ENCODE measurements at regions not wholly inside any gene's neighbourhood (a gene's known extent, or its start where the extent isn't known, plus 50 kb on each side); places are given as distances from the start of the nearest gene placed in this dataset.

DNA sequence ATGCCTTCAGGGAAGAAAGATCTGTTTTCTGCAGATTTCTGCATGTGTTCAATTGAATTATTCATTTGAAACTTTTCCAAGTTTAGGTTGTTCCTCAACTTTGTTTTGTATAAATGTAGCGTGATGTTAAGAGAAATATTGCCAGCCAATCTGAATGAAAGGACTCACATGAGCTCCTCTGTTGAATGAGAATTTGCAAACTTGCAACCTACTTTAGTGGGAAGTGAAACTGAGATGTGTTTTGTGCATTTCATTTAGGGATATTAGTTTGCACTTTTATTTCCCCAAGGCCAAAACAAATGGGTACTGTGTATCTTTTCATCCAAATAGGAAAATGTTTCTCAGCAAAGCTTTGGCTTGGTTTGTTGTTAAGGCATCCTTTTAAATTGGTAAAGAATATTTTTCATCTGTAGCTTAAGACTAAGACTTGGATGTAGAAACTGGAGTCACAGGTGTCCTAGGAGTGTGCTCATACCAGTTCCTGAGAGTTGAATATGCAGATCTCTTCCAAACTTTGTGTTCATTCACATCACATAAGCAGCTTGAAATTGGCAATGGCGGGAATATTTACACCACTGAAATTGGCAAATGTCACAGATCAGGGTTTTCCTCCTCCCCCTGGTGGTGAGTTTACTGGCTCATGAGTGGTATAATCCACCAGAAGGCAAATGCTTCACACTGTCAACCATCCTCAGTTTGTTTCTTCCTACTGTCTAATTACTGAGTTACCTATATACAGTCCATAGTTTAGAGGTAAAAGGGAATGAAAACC lies 193.6 kb upstream of the BANK1 start:
- no peak for DNase-seq (ENCODE audit: low read depth in 4 of 4, low spot score in 3 of 4)

DNA sequence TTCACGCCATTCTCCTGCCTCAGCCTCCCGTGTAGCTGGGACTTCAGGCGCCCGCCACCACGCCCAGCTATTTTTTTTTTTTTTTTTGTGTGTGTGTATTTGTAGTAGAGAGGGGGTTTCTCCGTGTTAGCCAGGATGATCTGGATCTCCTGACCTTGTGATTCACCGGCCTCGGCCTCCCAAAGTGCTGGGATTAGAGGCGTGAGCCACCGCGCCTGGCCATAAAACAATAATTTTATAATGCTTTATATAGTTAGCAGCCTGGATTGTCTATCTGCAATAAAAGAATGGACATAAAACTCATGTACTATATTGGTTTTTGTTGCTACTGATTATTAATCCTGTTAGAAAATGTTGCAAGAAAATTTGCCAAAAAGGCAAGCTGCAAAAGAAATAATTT lies 195.9 kb upstream of the BANK1 start:
- no peak for DNase-seq (ENCODE audit: low read depth in 4 of 4, low spot score in 3 of 4)

DNA sequence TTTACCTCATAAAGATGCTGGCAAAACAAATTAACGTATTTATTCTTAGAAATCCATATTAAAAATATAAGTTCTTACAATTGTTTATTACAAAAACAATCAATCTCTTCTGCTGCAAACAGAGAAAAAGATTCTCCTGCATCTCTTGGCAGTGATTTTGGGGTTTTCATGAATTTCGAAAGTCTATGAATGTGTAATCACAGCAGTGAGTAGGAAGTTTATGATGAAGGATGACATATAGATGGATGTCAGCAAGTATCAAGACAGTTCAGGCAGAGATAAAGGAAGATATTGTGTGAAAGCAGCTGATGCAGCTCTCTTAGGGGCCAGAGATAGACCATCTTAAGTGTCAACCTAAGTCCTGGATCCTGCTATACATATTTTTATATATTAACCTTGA lies 196.9 kb upstream of the BANK1 start:
- DNase-seq (ENCODE audit: low read depth in 4 of 4, low spot score in 3 of 4): no peak

DNA sequence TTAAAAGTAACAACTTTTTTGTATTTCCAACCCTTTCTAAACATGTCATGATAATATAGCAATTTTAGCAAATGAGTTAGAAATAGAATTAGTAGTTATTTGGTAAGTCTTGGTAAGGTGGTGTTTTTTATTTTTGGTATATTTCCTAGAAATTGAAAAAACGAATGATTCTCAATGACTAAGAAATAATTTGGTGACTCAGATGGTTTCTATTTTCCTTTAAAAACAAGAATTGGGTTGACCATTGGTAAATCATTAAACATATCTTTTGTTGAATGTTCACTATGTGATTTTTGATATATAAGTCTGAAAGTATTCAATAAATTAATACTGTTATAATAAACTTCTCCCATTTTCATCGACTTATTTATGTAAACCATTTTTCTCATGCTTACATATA lies 206.2 kb upstream of the BANK1 start:
- DNase-seq (ENCODE audit: low read depth in 4 of 4, low spot score in 3 of 4): no peak

DNA sequence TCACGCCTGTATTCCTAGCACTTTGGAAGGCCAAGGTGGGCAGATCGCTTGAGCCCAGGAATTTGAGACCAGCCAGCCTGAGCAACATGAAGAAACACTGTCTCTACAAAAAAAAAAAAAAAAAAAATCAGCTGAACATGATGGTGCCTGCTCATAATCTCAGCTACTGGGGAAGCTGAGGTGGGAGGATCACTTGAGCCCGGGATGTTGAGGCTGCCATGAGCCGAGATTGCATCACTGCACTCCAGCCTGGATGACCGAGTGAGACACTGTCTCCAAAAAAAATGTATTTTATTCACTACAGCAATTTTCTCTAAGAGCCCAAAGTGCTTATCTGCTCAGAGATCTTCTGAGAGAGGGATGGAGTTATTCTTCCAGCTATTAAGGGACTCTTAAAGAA lies 215.8 kb upstream of the PPP3CA start:
- DNase-seq (ENCODE audit: low read depth in 4 of 4, low spot score in 3 of 4): no peak

DNA sequence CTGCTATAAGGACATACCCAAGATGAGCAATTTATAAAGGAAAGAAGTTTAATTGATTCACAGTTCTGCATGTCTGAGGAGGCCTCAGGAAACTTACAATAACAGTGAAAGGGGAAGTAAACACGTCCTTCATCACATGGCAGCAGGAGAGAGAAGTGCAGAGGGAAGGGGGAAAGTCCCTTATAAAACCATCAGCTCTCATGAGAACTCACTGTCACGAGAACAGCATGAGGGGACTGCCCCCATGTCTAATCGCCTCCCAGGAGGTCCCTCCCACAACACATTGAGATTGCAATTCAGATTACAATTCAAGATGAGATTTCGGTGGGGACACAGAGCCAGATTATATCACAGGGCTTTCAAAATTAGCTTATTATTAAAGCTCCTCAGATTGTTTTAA lies 209.5 kb upstream of the PPP3CA start:
- DNase-seq (ENCODE audit: low read depth in 4 of 4, low spot score in 3 of 4): no peak

DNA sequence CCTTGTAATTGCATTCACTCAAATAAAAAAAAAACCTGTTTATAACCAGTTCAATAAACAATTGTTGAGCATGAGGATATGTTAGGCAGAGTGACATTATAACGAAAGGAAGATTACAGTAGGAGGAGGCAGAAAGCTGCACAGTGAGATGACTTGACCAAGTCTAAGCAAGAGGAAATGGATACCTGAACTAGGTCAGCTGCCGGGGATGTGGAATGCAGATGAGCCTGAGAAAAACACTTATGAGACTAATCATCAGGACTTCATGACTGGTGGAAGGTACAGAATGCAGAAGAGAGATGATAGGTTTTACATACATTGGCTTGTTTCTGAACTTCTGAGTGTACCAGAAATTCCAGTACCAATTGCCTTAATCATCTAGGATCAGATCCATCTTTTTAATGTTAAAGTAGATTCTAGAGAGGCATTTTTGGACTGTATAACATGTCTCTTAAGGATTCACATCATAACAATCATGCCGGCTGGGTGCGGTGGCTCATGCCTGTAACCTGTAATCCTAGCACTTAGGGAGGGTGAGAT lies 208.1 kb upstream of the PPP3CA start:
- DNase-seq (ENCODE audit: low read depth in 4 of 4, low spot score in 3 of 4): no peak

DNA sequence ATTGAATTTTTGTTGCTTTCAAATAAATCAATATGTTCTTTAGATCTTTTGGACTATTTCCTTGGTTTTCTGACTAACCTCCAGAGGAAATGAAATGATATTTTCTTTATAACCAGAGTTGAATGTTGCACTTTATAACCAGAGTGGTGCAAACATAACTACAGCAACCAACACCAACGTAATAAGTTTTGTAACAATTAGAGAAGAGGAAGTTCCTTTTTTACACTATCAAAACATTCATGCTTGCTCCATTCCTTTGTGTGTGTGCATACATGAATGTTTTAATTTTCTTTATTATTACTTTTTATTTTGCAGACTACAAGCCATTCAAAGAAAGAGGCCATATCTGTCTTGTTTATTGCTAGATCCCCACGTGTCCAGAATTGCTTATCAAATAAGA lies 193.0 kb upstream of the PPP3CA start:
- DNase-seq (ENCODE audit: low read depth in 4 of 4, low spot score in 3 of 4): no peak

DNA sequence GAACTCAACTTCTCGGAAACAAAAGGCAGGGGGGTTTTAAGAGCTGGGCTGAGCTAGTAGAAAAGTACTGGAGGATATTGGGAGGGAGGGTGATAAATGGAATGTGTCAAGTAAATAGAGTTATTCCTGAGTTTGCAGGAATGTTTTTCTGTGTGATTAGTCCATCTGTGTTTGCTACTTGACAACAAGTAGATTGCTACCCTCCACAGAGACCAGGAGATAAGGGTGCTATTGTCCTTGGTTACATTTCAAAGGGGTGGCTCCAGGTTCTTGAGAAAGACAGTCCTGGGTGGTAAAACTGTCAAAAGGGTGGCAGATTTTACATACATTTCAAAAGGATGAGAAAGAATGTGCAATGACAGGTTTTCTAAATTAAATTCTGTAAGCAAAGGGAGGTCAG lies 181.2 kb upstream of the PPP3CA start:
- DNase-seq (ENCODE audit: low read depth in 4 of 4, low spot score in 3 of 4): no peak

DNA sequence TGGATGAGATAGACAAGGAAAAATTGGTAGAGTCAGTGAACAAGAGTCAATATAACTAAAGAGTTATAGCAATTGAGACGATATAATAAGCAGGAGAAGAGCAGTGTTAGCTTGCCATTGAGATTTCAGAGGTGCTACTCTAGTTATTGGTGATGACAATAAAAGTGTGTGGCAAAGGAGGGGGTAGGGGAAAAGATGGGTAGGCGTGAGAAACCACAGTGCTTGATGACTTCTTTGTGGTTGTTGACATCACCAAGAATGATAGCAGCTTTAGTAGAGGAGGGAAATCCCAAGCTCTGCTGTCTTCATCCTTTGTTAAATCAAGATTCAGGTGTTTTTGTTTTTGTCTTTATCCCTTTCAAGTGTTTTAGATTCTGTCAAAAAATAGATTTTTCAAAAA lies 179.9 kb upstream of the PPP3CA start:
- no peak for DNase-seq (ENCODE audit: low read depth in 4 of 4, low spot score in 3 of 4)

DNA sequence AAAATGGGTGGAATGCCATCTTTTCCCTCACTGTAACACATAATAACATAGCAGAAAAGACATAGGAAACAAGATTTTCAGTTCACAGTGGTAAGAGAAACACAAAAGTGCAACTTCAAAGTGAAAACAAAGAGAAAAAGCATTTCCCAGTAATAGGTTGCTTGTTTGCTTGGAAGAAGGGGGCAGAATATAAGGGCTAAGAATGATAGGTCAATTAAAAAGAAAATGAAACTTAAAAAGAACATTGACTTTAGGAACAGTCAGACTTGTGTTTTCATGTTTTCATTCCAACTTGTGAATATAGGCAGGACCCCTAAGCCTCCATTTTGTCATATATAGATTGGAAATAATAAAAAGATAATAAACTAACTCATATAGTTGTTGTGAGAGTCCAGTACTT lies 168.2 kb upstream of the PPP3CA start:
- no peak for DNase-seq (ENCODE audit: low read depth in 4 of 4, low spot score in 3 of 4)

DNA sequence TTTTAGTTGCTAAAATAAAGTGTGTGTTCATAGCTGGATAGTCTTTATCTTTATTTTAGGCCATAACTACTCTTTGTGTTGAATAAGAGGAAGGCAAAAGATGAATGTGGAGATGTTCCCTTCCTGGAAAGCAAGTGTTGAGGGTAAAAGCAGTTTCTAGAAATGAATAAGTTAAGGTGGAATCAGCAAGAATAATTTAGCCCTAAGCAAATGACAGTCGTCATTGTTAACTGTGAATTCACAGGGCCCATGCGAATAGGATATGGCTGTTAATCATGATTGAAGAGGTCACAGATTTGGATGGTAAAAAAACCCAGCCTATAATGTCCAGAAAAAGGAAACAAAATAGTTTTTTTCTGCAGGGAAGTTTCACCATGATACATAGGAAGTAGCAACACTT lies 167.8 kb upstream of the PPP3CA start:
- no peak for DNase-seq (ENCODE audit: low read depth in 4 of 4, low spot score in 3 of 4)

DNA sequence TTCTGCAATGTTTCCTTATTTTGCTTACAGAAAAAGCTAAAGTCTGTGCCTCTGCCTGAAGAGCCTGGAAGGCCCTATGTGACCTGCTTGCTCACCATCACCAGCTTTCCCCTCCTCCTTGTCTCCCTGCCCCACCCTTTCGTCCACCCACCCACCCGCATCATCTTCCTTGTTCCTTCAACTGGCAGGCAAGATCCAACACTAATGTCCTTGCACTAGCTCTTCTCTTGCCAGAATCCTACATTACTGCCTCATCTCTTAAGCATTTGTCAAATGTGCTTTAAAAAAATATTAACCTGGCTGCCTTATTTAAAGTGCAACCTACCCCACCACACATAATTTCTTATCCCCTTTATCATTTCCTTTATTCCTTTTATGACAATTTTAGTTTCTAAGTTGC lies 165.1 kb upstream of the PPP3CA start:
- DNase-seq (ENCODE audit: low read depth in 4 of 4, low spot score in 3 of 4): no peak

DNA sequence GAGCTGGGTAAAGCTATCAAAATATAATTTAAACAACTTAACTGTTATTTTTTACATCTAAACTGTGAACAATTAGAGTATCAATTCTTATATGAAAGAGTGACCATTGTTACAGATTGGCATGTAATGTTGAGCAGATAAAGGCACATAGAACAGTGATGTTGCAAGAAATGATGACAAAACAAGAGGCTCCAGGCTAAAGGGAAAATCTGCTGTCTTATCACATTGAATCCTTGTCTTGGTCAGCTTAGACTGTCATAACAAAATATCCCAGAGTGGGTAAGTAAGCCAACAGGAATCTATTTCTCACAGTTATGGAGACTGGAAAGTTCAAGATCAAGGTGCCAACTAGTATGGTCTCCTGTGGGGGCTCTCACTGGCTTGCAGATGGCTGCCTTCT lies 154.1 kb upstream of the PPP3CA start:
- DNase-seq (ENCODE audit: low read depth in 4 of 4, low spot score in 3 of 4): no peak

DNA sequence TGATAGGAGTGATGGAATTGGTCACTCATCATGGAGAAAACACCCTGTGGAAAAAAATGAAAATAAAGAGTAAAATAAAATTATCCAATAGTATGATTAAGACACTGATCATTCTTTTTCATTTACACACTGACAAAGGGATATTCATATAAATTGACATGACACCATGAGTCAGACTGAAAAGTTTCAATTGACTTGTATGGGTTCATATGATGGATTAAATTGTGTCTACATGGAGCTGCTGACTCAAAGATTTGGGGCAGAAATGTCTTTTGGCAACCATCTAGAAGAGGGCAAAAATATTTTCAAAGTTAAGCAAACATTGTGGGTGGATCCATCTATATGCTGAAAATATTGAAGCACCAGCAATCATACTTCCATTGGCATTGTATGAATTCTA lies 153.4 kb upstream of the PPP3CA start:
- DNase-seq (ENCODE audit: low read depth in 4 of 4, low spot score in 3 of 4): no peak

DNA sequence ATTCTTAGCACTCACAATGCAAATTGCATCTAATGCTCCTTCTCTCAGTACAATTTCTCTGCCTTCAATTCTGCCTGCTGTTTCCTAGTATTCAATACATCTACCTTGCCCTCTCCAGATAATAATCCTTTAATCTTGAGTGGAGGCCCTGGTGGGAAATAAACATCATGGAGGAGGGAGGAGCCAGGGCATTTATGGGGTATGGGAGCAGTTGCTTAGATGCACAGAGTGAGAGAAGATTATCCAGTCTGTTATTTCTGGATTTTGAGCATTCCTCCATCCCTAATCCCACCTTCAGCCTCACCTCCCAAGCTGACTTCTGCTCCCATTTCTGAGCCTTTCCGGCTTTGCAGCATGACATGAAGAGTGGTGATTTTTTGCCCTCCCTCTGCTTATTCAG lies 127.9 kb upstream of the PPP3CA start:
- no peak for DNase-seq (ENCODE audit: low read depth in 4 of 4, low spot score in 3 of 4)

DNA sequence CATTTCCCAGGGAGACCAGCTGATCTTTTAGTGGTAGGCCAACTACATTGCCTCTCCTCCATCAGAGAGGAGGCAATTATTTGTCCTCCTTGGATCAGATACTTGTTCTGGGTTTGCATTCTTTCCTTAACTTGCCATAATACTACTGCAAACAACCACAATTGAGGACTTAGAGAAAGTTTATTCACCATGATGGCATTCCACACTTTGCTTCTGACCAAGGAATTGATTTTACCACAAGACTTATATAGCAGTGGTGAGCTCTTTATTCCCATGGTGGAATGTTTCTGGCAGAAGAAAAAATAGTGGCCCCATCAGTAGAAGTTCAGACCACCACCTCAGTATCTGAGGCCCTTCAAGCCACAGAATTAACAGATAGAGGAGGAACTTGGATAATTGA lies 123.9 kb upstream of the PPP3CA start:
- no peak for DNase-seq (ENCODE audit: low read depth in 4 of 4, low spot score in 3 of 4)

DNA sequence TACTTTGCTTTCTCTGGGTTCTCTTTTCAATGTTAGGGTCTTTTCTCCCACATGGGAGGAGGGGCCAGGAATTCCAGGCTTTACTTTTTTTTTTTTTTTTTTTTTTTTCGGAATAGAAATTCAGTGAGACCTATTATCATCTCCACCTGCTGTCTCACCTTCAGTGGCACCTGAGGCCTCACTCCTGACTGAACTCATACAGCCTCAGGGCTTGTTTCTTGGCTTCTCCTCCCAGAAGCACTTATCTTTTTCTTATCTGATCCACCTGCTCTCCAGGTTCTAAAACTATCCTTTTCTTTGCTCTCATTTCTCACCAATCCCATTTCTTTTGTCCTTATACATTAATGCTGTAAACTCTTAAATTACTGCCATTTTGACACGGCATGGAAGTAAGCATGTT lies 117.3 kb upstream of the PPP3CA start:
- DNase-seq (ENCODE audit: low read depth in 4 of 4, low spot score in 3 of 4): no peak

DNA sequence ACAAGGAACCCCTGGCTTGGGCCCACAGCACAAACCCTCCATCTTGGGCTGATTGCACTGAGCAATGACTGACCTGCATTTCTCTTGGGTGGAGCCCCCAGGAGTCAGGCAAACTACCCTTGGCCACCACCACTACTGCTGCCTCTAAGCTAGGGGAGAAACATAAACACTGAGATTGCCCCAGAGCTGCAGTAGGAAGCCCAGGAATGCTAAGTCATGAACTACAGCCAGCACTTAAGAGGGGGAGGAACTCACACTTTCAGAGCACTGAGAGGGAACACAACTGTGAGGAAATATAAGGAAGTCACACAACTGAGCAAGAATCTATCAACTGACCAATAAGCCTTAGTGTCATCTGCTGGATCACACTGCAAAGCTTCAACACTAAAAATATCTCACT lies 111.6 kb upstream of the PPP3CA start:
- DNase-seq (ENCODE audit: low read depth in 4 of 4, low spot score in 3 of 4): no peak

DNA sequence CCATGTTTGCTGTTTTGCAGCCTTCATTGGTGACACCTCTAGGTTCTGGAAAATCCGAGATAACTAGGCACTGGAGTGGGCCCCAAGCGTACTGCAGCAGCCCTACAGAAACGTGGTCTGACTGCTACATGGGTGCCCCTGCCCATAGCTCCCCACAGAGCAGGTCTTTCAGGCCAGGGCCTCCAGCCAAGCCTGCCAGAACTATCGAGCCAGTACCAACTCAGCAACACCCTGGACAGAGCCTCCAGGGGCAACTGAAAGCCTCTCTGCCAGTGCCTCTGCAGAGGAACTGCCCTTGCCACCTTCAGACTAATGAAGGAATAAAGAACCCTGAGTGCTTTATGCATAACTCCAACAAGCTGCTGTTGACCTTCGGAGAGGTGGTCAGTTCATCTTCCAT lies 111.1 kb upstream of the PPP3CA start:
- DNase-seq (ENCODE audit: low read depth in 4 of 4, low spot score in 3 of 4): no peak

DNA sequence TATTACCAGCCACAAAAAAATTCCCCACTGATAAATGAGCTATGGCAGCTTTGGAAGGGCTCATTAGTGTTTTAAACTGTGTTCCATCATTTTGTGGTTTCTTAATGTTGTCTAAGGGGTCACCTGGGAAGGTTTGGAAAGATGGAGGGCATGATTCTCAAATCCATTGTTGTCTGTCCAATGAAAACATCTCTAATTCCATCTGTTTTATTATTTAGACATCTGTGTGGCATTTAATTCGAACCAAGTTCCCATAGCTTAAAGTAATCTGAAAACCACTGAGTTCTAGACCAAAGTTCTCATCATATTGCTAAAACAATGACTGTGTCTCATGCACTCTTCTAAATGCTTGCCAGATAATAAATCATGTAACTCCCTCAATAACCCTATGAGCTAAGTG lies 103.8 kb upstream of the PPP3CA start:
- DNase-seq (ENCODE audit: low read depth in 4 of 4, low spot score in 3 of 4): no peak

DNA sequence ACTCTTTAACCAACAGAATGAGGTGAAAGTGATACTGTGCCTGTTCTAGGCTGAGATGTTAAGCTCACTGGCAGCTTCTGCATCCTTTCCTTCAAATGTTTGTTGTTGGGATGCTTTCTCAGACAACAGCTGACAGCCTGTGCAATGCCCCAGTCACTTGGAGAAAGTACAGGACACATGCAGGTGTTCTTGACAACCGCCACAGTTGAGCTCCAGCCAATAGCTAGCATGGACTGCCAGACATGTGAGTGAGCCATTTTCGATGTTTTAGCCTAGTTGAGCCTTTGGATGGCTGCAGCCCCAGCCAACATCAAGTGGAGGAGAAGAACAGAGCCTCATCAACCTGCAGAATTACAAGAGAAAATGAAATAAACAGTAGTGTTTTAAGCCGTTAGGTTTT lies 94.1 kb upstream of the PPP3CA start:
- no peak for DNase-seq (ENCODE audit: low read depth in 4 of 4, low spot score in 3 of 4)

DNA sequence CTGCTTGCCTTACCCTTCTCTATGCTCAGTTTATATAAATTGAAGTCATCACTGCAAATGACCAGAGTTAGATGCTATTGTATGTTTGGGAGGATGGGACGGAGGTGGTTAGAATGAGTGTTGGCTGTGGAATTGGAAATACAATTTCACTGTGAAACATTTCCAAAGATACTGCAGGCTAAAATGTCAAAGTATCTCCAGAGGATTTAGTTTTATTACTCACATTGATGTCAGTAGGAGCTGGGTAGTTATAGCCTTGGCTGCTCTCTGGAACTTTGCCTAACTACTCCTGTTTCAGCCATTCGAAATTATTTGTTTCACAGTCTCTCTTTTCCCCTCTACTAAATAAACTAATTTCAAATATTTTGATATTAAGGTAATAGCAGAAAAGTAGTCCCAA lies 92.6 kb upstream of the PPP3CA start:
- no peak for DNase-seq (ENCODE audit: low read depth in 4 of 4, low spot score in 3 of 4)
